K562 (cell line): ENCODE measurements at regions not wholly inside any gene's neighbourhood (a gene's known extent, or its start where the extent isn't known, plus 50 kb on each side); places are given as distances from the start of the nearest gene placed in this dataset.

Experiments
- FOXJ3 ChIP-seq: sonication (generic); formaldehyde crosslinking; IDR thresholded peaks from 2 replicates; pipeline ENCODE4 v1.4.0; 2020; ENCODE audit warnings: mild to moderate bottlenecking, missing genetic modification reagents
- TF ChIP-seq, protein P1 (sequence below), 2 experiments: fragments of 450-650 bp in 1 of 2; sonication (generic) in 1 of 2; formaldehyde crosslinking in 1 of 2; IDR thresholded peaks in 1 of 2; conservative IDR thresholded peaks in 1 of 2; 2 replicates each; pipeline versions ENCODE4 v1.6.1 to v1.8.1; 2016 to 2023; ENCODE audit warnings: mild to moderate bottlenecking in 2 of 2, moderate library complexity in 2 of 2, inconsistent platforms in 1 of 2, missing genetic modification reagents in 1 of 2

DNA sequence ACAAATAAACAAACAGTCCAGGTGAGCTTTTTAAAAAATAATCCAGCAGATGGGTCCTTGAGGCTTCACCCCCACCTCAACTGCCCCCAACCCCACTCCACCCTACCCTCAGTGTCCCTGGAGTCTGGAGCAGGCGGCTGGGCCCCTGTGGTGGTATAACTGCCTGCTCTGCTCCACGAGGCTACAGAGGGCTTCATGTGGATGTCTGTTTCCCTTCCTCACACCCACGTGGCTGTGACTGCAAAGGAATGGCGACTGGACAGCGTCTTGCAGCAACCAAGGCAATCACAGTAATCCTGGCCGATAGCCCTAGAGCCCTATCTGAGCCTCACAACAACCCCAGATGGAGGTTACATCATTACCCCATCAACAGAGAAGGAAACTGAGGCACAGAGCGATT lies 76.5 kb downstream of the SLC2A10 start:
- no peak for TF ChIP-seq FOXJ3 (CRISPR knock-in tag)
- TF ChIP-seq, protein P1, sequence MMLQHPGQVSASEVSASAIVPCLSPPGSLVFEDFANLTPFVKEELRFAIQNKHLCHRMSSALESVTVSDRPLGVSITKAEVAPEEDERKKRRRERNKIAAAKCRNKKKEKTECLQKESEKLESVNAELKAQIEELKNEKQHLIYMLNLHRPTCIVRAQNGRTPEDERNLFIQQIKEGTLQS (IDR thresholded peaks at IDR 0.05) = no peak
- TF ChIP-seq, protein P1 (CRISPR knock-in tag; conservative IDR thresholded peaks at IDR 0.05) = no peak
